Immature natural killer cell (primary cell): ENCODE measurements at regions not wholly inside any gene's neighbourhood (a gene's known extent, or its start where the extent isn't known, plus 50 kb on each side); places are given as distances from the start of the nearest gene placed in this dataset.

Experiments
- DNase-seq, 3 donors: peaks; one replicate each; pipeline ENCODE4 v3.0.0; 2022; ENCODE audit warnings: mixed read lengths in 1 of 3
- H3K27ac Mint-ChIP-seq, 6 donors: one replicate each; pipeline ENCODE4 v1.8.0; 2020; ENCODE audit warnings: mixed read lengths in 6 of 6, mild to moderate bottlenecking in 5 of 6, inconsistent platforms in 4 of 6, moderate library complexity in 3 of 6
- H3K27me3 Mint-ChIP-seq, 3 donors: one replicate each; pipeline ENCODE4 v1.8.0; 2020 to 2021; ENCODE audit warnings: low read depth in 3 of 3, mild to moderate bottlenecking in 3 of 3, mixed read lengths in 3 of 3, moderate library complexity in 3 of 3, inconsistent platforms in 1 of 3
- H3K36me3 Mint-ChIP-seq, 3 donors: one replicate each; pipeline ENCODE4 v1.8.0; 2020; ENCODE audit warnings: mixed read lengths in 3 of 3, inconsistent platforms in 2 of 3, mild to moderate bottlenecking in 2 of 3
- H3K4me1 Mint-ChIP-seq, 2 donors: one replicate each; pipeline ENCODE4 v1.8.0; 2020; ENCODE audit warnings: inconsistent platforms in 2 of 2, mild to moderate bottlenecking in 2 of 2, mixed read lengths in 2 of 2, moderate library complexity in 1 of 2
- H3K4me3 Mint-ChIP-seq, 5 donors: one replicate each; pipeline ENCODE4 v1.8.0; 2020; ENCODE audit warnings: mild to moderate bottlenecking in 5 of 5, mixed read lengths in 5 of 5, inconsistent platforms in 3 of 5, moderate library complexity in 3 of 5
- H3K9me3 Mint-ChIP-seq, 6 donors: one replicate each; pipeline ENCODE4 v1.8.0; 2020; ENCODE audit warnings: mild to moderate bottlenecking in 6 of 6, mixed read lengths in 6 of 6, inconsistent platforms in 4 of 6, moderate library complexity in 3 of 6

DNA sequence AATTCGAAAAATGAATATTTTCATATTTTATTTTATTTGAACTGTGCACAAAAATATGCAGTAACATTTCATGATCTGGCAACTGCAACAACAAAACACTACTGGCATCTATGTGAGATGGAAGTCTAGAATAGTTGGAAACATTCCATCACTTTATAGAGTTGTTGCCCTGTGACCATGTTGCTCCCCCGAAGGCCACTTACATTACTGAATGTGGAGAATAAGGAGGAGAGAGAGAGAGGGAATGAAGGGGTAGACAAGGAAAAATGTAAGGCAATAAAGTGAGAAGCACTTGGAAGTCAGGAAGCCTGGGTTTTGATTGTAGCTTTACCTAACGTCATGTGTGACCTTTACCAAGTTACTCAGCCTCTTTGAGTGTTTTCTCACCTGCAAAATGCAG is 437.2 kb upstream of the EDIL3 start:
- DNase-seq = no peak
- H3K36me3 Mint-ChIP-seq = no peaks in the 10 kb centered on the region
- H3K9me3 Mint-ChIP-seq = peaks cover 0 to 16% (median 6%) of the 10 kb centered on the region in 6 donors
- H3K4me1 Mint-ChIP-seq = no peaks in the 10 kb centered on the region
- no peaks in the 10 kb centered on the region for H3K27me3 Mint-ChIP-seq
- no peak overlapping the region for H3K27ac Mint-ChIP-seq
- no peak overlapping the region for H3K4me3 Mint-ChIP-seq

DNA sequence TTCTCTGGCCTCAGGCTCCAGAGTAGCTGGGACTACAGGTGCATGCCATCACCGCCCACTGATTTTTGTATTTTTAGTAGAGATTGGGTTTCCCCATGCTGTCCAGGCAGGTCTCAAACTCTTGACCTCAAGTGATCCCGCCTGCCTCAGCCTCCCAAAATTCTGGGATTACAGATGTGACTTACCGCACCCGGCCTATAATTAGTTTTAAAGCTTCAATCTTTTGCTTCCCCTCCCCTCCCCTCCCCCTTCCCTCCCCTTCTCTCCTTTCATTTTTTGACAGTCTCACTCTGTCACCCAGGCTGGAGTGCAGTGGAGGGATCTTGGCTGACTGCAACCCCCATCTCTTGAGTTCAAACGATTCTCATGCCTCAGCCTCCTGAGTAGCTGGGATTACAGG is 433.3 kb upstream of the EDIL3 start:
- Mint-ChIP-seq H3K4me1 (no peaks in the 10 kb centered on the region), H3K4me3 (no peak overlapping the region), H3K27me3 (peaks cover 0 to 2% (median 0%) of the 10 kb centered on the region in 3 donors), H3K36me3 (no peaks in the 10 kb centered on the region), H3K27ac (no peak overlapping the region), H3K9me3 (peaks cover 6 to 24% (median 17%) of the 10 kb centered on the region in 6 donors)
- DNase-seq = no peak

DNA sequence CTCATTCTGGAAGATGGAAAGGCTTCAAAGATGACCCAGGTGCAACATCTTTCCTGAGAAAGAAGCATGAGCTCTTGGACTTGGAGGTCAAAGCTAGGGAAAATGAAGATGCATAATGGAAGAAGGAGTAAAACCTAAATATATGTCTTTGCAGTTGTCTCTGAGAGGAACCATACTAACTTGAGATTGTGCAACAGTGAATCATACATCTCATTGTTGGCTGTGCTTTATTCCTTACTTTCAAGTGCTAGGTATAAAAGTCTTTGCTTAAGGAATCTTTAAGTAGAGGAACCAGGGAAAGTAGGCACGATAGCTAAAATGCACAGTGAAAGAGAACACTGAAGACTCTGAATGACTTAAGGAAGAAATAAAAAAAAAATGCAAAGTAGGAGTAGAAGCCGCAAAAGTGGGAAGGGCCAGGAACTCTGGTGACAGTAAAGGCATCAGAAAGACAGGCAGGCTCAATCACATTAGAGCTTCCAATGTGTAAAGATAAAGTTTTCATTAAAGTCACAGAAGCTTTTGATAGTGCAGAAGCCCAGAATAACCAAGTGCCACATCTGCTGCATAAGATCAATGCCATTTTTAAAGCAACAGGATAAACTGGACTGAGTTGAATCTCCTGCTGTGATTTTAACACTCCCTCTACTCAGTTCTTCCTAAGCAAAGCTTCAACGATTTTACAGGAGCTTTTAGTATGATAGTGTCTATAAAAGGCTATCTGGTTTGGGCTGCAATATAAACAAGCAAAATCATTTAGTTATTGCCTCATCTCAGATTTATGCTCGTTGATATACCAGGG is 432.3 kb upstream of the EDIL3 start:
- Mint-ChIP-seq H3K27ac (no peak overlapping the region), H3K4me1 (no peaks in the 10 kb centered on the region), H3K27me3 (peaks cover 0 to 2% (median 0%) of the 10 kb centered on the region in 3 donors), H3K36me3 (no peaks in the 10 kb centered on the region), H3K4me3 (no peak overlapping the region), H3K9me3 (peaks cover 6 to 30% (median 18%) of the 10 kb centered on the region in 6 donors)
- DNase-seq = no peak

DNA sequence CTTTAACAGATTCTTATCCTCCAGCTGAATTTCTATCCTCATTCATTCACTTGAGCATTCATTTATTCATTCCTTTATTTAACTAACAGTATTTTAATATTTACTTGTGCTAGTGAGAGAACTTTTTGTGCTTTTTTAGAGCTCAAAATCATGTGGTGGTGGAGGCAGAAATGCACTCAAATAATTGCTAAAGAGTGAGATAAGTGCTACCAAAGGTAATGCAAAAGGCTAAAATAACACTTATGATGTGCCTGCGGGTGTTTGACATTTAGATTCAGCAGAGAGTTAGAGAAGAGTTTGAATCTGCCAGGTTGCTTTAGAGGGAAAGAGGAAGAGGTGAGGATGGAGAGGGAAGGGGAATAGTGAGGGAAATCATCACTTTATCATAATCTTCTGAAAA is 431.5 kb upstream of the EDIL3 start:
- no peak overlapping the region for H3K27ac Mint-ChIP-seq
- peaks cover 0 to 2% (median 0%) of the 10 kb centered on the region in 3 donors for H3K27me3 Mint-ChIP-seq
- H3K36me3 Mint-ChIP-seq = no peaks in the 10 kb centered on the region
- H3K4me3 Mint-ChIP-seq = no peak overlapping the region
- peaks cover 6 to 37% (median 23%) of the 10 kb centered on the region in 6 donors for H3K9me3 Mint-ChIP-seq
- no peaks in the 10 kb centered on the region for H3K4me1 Mint-ChIP-seq
- no peak for DNase-seq

DNA sequence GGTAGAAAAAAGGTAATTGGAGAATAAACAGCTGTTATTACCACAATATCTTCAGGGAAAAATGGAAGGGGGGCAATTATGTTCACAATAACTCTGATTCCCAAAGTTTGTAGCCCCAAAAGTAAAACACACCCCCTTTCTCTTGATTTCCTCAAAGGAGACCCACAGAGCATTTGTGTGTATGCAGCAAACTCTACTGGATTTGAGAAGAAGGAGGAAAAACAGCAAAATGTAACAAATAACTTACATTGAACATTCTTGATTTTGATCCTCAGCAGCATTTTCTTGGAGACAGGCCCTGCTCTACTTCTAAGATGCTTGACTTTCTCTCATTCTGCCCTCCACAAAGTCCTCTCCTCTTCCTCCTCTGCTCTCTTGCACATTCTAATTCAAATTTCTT is 420.8 kb upstream of the EDIL3 start:
- Mint-ChIP-seq H3K4me1 (no peaks in the 10 kb centered on the region), H3K36me3 (no peaks in the 10 kb centered on the region), H3K27ac (no peak overlapping the region), H3K4me3 (no peak overlapping the region), H3K27me3 (peaks cover 0 to 5% (median 0%) of the 10 kb centered on the region in 3 donors), H3K9me3 (peaks cover 4 to 29% (median 16%) of the 10 kb centered on the region in 6 donors)
- no peak for DNase-seq

DNA sequence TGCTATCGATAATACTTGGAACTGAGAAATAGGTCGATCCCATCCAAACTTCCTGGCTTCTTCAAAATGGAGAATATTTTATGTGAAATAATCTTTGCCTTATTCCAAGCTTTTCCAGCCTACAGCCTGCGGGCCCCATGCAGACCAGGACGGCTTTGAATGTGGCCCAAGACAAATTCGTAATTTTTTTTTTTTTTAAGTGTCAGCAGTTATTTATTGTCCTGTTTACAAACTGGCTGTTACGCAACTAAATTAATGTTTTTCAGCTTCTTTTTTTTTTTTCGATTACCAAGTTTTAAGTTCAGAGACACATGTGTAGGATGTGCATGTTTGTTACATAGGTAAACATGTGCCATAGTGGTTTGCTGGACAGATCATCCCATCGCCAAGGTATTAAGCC is 411.7 kb upstream of the EDIL3 start:
- H3K4me3 Mint-ChIP-seq = no peak overlapping the region
- peaks cover 3 to 21% (median 6%) of the 10 kb centered on the region in 6 donors for H3K9me3 Mint-ChIP-seq
- no peak for DNase-seq
- H3K36me3 Mint-ChIP-seq = no peaks in the 10 kb centered on the region
- H3K27me3 Mint-ChIP-seq = no peaks in the 10 kb centered on the region
- H3K27ac Mint-ChIP-seq = no peak overlapping the region
- no peaks in the 10 kb centered on the region for H3K4me1 Mint-ChIP-seq

DNA sequence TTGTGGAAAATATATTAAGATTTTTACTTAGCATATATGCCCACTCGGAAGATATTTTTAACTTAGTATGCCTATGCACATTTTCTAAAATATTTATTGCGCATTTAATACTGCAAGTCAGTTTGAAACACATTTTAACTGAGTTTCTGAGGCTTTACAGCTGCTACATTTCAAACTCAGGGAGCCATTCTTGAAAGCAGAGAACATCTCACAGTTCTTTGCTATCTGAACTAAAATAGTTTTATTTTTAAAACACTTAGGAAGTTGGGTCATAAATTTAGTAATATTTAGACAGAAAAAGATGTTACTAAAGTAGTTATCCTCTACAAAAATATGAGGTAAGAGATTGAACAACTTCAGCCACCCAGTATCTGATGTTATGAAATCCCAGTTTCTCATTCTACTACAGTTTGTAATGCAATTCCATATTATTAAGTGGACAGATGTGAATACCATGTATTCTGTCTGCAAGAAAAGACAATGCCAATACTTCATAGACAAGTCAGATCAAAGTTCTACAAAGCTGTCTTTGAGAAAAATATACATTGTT is 409.9 kb upstream of the EDIL3 start:
- Mint-ChIP-seq H3K4me3 (no peak overlapping the region), H3K4me1 (no peaks in the 10 kb centered on the region), H3K27me3 (no peaks in the 10 kb centered on the region), H3K9me3 (peaks cover 3 to 13% (median 6%) of the 10 kb centered on the region in 6 donors), H3K27ac (no peak overlapping the region), H3K36me3 (no peaks in the 10 kb centered on the region)
- DNase-seq = no peak

DNA sequence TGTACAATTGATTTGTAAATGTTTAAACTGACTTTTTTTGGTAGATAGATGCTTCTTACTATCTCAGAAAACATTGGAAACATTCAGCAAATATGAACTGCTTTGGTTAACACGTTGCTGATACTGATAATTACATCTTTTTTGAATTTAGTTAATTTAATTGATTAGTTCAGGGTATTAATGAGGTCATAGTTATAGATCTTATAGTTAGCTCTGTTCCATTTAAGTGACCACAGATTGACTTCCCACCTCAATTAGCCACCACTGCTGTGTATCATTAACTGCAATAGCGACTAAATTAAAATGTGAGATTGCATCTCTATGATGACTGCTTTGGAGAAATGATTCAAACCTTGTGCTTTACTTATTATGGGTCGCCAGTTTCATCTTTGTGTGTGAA is 407.1 kb upstream of the EDIL3 start:
- peaks cover 0 to 3% (median 0%) of the 10 kb centered on the region in 3 donors for H3K36me3 Mint-ChIP-seq
- no peak overlapping the region for H3K4me3 Mint-ChIP-seq
- H3K27me3 Mint-ChIP-seq = no peaks in the 10 kb centered on the region
- no peaks in the 10 kb centered on the region for H3K4me1 Mint-ChIP-seq
- peaks cover 4 to 18% (median 12%) of the 10 kb centered on the region in 6 donors for H3K9me3 Mint-ChIP-seq
- DNase-seq = no peak
- no peak overlapping the region for H3K27ac Mint-ChIP-seq

DNA sequence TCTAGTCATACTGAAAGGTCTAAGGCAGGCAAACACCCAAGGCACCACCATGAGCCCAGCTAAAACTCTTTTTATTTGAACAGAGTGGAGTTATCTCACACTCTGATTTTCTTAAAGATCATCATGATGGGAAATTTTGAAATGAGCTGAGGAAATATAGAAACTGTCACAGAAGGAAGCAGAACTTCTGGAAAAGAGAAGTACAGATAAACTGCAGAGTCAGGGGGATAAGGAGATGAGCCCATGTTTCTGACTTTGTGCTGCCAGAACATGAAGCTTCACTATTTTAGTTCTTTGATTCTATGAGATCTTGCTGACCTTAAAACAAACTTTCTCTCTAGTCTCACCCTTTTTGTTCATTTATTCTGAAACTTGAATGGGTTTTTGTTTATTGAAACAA is 406.5 kb upstream of the EDIL3 start:
- Mint-ChIP-seq H3K4me3 (no peak overlapping the region), H3K27me3 (no peaks in the 10 kb centered on the region), H3K9me3 (peaks cover 4 to 19% (median 12%) of the 10 kb centered on the region in 6 donors), H3K4me1 (no peaks in the 10 kb centered on the region), H3K27ac (no peak overlapping the region), H3K36me3 (peaks cover 0 to 3% (median 0%) of the 10 kb centered on the region in 3 donors)
- no peak for DNase-seq

DNA sequence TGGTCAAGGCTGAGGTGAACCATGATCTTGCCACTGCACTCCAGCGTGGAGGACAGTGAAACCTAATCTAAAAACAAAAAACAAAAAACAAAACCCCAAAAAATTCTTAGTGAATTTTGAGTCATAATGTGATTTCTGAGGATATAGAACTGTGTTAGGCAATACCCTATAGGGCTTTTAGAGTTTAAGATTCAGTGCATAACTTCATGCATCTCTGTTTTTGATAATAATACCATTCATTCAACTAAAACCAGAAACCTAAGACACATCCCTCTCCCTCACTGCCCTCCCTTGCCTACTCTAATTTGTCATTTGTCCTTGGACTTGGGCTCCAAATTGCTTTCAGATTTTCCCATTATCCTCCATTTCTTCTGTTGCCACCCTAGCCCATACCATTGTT is 405.7 kb upstream of the EDIL3 start:
- no peak for DNase-seq
- H3K4me3 Mint-ChIP-seq = no peak overlapping the region
- H3K27ac Mint-ChIP-seq = no peak overlapping the region
- peaks cover 4 to 19% (median 10%) of the 10 kb centered on the region in 6 donors for H3K9me3 Mint-ChIP-seq
- peaks cover 0 to 3% (median 0%) of the 10 kb centered on the region in 3 donors for H3K36me3 Mint-ChIP-seq
- no peaks in the 10 kb centered on the region for H3K27me3 Mint-ChIP-seq
- H3K4me1 Mint-ChIP-seq = no peaks in the 10 kb centered on the region

DNA sequence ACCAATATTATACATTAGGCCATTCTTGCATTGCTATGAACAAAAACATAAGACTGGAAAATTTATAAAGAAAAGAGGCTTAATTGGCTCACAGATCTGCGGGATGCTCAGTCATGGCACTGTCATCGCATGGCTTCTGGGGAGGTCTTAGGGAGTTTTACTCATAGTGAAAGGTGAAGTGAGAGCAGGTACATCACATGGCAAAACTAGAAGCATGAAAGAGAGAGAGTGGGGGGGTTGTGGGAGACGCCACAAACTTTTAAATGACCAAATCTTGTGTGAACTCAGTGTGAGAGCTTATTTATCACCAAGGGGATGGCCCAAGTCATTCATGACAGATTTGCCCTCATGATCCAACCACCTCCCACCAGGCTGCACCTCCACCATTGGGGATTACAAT is 398.3 kb upstream of the EDIL3 start:
- Mint-ChIP-seq H3K4me1 (no peaks in the 10 kb centered on the region), H3K4me3 (no peak overlapping the region), H3K27ac (no peak overlapping the region), H3K9me3 (peaks cover 6 to 27% (median 8%) of the 10 kb centered on the region in 6 donors), H3K27me3 (no peaks in the 10 kb centered on the region), H3K36me3 (no peaks in the 10 kb centered on the region)
- no peak for DNase-seq

DNA sequence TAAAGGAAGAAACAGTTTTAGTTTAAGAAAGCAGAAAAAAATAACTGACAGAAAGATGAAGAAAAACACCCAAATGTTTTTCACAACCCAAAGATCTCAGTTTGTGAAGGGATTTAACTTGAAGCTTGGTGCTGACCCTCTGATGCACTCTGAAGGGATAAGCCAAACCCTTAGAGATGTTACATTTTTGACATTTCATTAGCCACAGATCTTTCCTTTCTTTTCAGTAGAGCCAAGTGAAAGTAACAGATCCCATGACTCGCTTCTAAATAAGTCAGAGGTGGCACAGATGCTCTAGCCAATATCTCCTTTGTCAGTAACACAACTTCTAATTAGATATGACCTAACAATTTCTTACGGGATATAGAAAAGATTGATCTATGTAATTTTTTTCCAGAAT is 394.5 kb upstream of the EDIL3 start:
- Mint-ChIP-seq H3K27ac (no peak overlapping the region), H3K4me1 (no peaks in the 10 kb centered on the region), H3K27me3 (no peaks in the 10 kb centered on the region), H3K36me3 (no peaks in the 10 kb centered on the region), H3K9me3 (peaks cover 6 to 27% (median 11%) of the 10 kb centered on the region in 6 donors), H3K4me3 (no peak overlapping the region)
- DNase-seq = no peak

DNA sequence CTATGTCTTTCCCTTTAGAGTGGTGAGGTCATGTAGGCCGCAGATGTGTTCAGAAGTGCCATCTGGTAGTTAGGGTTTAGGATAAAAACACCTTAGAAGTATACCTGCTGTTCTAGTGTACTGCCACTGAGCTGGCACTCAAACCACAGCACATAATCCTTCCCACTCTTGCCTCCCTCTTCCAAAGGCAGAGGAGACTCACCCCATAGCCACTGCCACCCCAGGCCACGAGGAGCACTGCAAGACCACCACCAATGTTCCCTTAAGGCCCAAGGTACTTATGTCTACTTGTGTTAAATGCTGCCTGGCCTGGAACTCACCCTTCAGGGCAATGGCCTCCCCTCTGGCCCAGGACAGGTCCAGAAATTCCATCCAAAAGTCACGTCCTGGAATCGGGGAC is 379.5 kb upstream of the EDIL3 start:
- H3K36me3 Mint-ChIP-seq = no peaks in the 10 kb centered on the region
- no peak for DNase-seq
- no peak overlapping the region for H3K27ac Mint-ChIP-seq
- no peaks in the 10 kb centered on the region for H3K4me1 Mint-ChIP-seq
- H3K4me3 Mint-ChIP-seq = no peak overlapping the region
- H3K9me3 Mint-ChIP-seq = peaks cover 12 to 46% (median 16%) of the 10 kb centered on the region in 6 donors
- H3K27me3 Mint-ChIP-seq = no peaks in the 10 kb centered on the region

DNA sequence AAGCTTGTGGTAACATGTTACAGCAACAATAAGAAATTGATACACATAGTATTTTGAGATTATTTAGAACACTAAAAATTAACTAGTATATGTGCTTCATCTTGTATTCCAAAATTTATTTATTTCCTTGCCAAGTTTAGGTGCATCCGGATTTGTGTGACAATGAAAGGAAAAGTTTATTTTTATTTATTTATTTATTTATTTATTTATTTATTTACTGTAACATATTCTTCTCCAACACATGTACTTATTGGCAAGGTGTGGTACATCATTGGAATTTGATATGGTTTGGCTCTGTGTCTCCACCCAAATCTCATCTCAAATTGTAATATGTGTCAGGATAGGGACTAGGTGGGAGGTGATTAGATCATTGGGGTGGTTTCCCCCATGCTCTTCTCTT is 373.3 kb upstream of the EDIL3 start:
- H3K4me3 Mint-ChIP-seq = no peak overlapping the region
- DNase-seq = no peak
- no peaks in the 10 kb centered on the region for H3K27me3 Mint-ChIP-seq
- peaks cover 5 to 34% (median 10%) of the 10 kb centered on the region in 6 donors for H3K9me3 Mint-ChIP-seq
- H3K4me1 Mint-ChIP-seq = no peaks in the 10 kb centered on the region
- no peaks in the 10 kb centered on the region for H3K36me3 Mint-ChIP-seq
- H3K27ac Mint-ChIP-seq = no peak overlapping the region

DNA sequence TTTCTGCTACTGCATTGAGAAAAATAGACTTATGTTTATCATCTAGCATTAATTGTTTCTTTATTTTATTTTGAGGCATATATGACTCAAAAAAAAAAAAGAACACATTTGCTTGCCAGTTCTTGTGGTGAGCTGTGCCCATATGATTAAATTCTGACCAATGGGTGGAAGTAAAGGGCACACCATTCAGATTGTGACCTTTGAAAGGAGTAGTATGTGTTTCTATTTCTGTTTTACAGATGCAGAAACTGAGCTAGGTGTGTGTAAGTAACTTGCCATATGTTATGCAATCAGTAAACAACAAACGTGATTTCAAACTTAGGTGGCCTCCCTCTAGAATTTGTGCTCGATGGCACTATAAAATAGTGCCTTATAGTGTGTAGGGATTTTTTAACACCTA is 368.1 kb upstream of the EDIL3 start:
- H3K9me3 Mint-ChIP-seq = peaks cover 5 to 23% (median 10%) of the 10 kb centered on the region in 6 donors
- no peak overlapping the region for H3K4me3 Mint-ChIP-seq
- no peaks in the 10 kb centered on the region for H3K4me1 Mint-ChIP-seq
- DNase-seq = no peak
- no peak overlapping the region for H3K27ac Mint-ChIP-seq
- H3K27me3 Mint-ChIP-seq = no peaks in the 10 kb centered on the region
- no peaks in the 10 kb centered on the region for H3K36me3 Mint-ChIP-seq
